WTC11 (cell line): ENCODE measurements at regions not wholly inside any gene's neighbourhood (a gene's known extent, or its start where the extent isn't known, plus 50 kb on each side); places are given as distances from the start of the nearest gene placed in this dataset.

Source experiments
- ATAC-seq: fragments of 200-7000 bp; cut with Tn5 transposase; 2 replicates; pipeline ENCODE4 v1.10.0; 2021; ENCODE audit warnings: mild to moderate bottlenecking, moderate library complexity
- CTCF ChIA-PET: fragments of 300-600 bp; sonication (Branson Sonifier 250); formaldehyde crosslinking; loops from one replicate; lab custom pipeline; 2021; ENCODE audit warnings: antibody characterized with exemption; lab: Charles Lee
- POLR2A ChIA-PET: fragments of 350-600 bp; sonication (Branson Sonifier 250); formaldehyde crosslinking; loops from one replicate; lab custom pipeline; 2021; ENCODE audit warnings: antibody characterized with exemption; lab: Charles Lee
- DNase-seq: peaks from one replicate; pipeline ENCODE4 v3.0.0; 2021; ENCODE audit warnings: low spot score
- H3K27ac Mint-ChIP-seq: 2 replicates; pipeline ENCODE4 v1.8.0; 2021; ENCODE audit warnings: mixed read lengths
- H3K27me3 Mint-ChIP-seq: 2 replicates; pipeline ENCODE4 v1.8.0; 2021; ENCODE audit warnings: low read depth, mild to moderate bottlenecking, moderate library complexity, mixed read lengths
- H3K36me3 Mint-ChIP-seq: 2 replicates; pipeline ENCODE4 v1.8.0; 2021; ENCODE audit warnings: mixed read lengths
- H3K4me1 Mint-ChIP-seq: 2 replicates; pipeline ENCODE4 v1.8.0; 2022; ENCODE audit warnings: mixed read lengths
- H3K4me3 Mint-ChIP-seq: 2 replicates; pipeline ENCODE4 v1.8.0; 2021; ENCODE audit warnings: mild to moderate bottlenecking, moderate library complexity, mixed read lengths
- H3K9me3 Mint-ChIP-seq: 2 replicates; pipeline ENCODE4 v1.8.0; 2021; ENCODE audit warnings: mixed read lengths
- CREB1 ChIP-seq: sonication (generic); formaldehyde crosslinking; IDR thresholded peaks from 2 replicates; pipeline ENCODE4 v1.8.0; 2023; ENCODE audit warnings: mild to moderate bottlenecking, missing genetic modification reagents
- FOXK1 ChIP-seq: sonication (generic); formaldehyde crosslinking; IDR thresholded peaks from 2 replicates; pipeline ENCODE4 v1.8.0; 2022; ENCODE audit warnings: mild to moderate bottlenecking, moderate library complexity, missing genetic modification reagents
- GTF2I ChIP-seq: fragments of 250-450 bp; sonication (Bioruptor Pico); conservative IDR thresholded peaks from 2 replicates; pipeline ENCODE4 v1.4.0; 2021; ENCODE audit warnings: mild to moderate bottlenecking
- NFE2L1 ChIP-seq: sonication (generic); formaldehyde crosslinking; IDR thresholded peaks from 2 replicates; pipeline ENCODE4 v1.8.1; 2023; ENCODE audit warnings: missing genetic modification reagents
- OVOL2 ChIP-seq: fragments of 250-450 bp; sonication (Bioruptor Pico); IDR thresholded peaks from 2 replicates; pipeline ENCODE4 v1.9.0; 2021; ENCODE audit warnings: mild to moderate bottlenecking, borderline replicate concordance
- TEAD1 ChIP-seq: sonication (generic); formaldehyde crosslinking; IDR thresholded peaks from 2 replicates; pipeline ENCODE4 v1.8.0; 2022; ENCODE audit warnings: mild to moderate bottlenecking, missing genetic modification reagents
- TEAD4 ChIP-seq: sonication (generic); formaldehyde crosslinking; IDR thresholded peaks from 2 replicates; pipeline ENCODE4 v1.8.0; 2022; ENCODE audit warnings: mild to moderate bottlenecking, missing genetic modification reagents
- ZNF396 ChIP-seq: fragments of 250-450 bp; sonication (Bioruptor Pico); IDR thresholded peaks from 2 replicates; pipeline ENCODE4 v1.8.0; 2021; ENCODE audit warnings: mild to moderate bottlenecking, moderate library complexity, borderline replicate concordance
- TF ChIP-seq, protein P1 (sequence below): fragments of 250-450 bp; sonication (Bioruptor Pico); IDR thresholded peaks from 2 replicates; pipeline ENCODE4 v1.9.0; 2021; ENCODE audit warnings: mild to moderate bottlenecking, borderline replicate concordance
- TF ChIP-seq, protein P2 (sequence below): sonication (generic); formaldehyde crosslinking; IDR thresholded peaks from 2 replicates; pipeline ENCODE4 v1.8.0; 2022; ENCODE audit warnings: mild to moderate bottlenecking, missing genetic modification reagents
- TF ChIP-seq, protein P3 (sequence below): sonication (generic); formaldehyde crosslinking; IDR thresholded peaks from 2 replicates; pipeline ENCODE4 v1.8.1; 2022; ENCODE audit warnings: missing genetic modification reagents, borderline replicate concordance
- TF ChIP-seq, protein P4 (sequence below): fragments of 250-450 bp; sonication (Bioruptor Pico); IDR thresholded peaks from 2 replicates; pipeline ENCODE4 v1.9.0; 2021; ENCODE audit warnings: moderate library complexity, mild to moderate bottlenecking, inconsistent platforms, borderline replicate concordance
- TF ChIP-seq, protein P5 (sequence below): sonication (generic); formaldehyde crosslinking; IDR thresholded peaks from 2 replicates; pipeline ENCODE4 v1.8.1; 2022; ENCODE audit warnings: mild to moderate bottlenecking, missing genetic modification reagents, moderate library complexity, borderline replicate concordance
- TF ChIP-seq, protein P6 (sequence below): sonication (generic); formaldehyde crosslinking; IDR thresholded peaks from 2 replicates; pipeline ENCODE4 v1.8.1; 2023; ENCODE audit warnings: mild to moderate bottlenecking, missing genetic modification reagents, moderate library complexity
- TF ChIP-seq, protein P7 (sequence below): sonication (generic); formaldehyde crosslinking; IDR thresholded peaks from 2 replicates; pipeline ENCODE4 v1.8.0; 2022; ENCODE audit warnings: missing genetic modification reagents
- TF ChIP-seq, protein P8 (sequence below): fragments of 250-450 bp; sonication (Bioruptor Pico); IDR thresholded peaks from 2 replicates; pipeline ENCODE4 v1.9.0; 2021; ENCODE audit warnings: mild to moderate bottlenecking

DNA sequence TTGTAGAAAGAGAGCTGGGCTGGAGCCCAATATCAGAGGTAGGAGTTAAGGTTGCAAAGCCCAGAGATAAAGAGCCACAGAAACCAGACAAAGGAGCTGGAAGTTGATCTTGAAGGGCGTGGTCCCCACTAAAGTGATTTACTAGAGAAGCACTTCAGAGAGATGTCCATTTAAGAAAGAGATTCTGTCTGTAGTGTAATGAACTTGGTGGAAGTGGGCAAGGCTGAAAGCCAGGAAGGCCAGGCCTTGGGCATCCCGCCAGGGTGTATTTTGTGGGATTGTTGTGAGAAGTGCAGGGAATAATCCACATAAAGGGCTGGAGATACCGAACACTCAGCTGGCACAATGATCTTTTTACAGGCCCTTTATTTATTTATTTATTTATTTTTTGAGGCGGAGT is 1398.8 kb downstream of the TBC1D22A start:
- no peaks in the 10 kb centered on the region for H3K36me3 Mint-ChIP-seq
- no peak overlapping the region for H3K27ac Mint-ChIP-seq
- no peaks in the 10 kb centered on the region for H3K27me3 Mint-ChIP-seq
- CTCF ChIA-PET, result interaction anchor here (1.5 kb wide), 1 partner anchor 332 kb away, joined by 3 read pairs; no protein-coding TSS in a partner anchor
- TF ChIP-seq, protein P1, sequence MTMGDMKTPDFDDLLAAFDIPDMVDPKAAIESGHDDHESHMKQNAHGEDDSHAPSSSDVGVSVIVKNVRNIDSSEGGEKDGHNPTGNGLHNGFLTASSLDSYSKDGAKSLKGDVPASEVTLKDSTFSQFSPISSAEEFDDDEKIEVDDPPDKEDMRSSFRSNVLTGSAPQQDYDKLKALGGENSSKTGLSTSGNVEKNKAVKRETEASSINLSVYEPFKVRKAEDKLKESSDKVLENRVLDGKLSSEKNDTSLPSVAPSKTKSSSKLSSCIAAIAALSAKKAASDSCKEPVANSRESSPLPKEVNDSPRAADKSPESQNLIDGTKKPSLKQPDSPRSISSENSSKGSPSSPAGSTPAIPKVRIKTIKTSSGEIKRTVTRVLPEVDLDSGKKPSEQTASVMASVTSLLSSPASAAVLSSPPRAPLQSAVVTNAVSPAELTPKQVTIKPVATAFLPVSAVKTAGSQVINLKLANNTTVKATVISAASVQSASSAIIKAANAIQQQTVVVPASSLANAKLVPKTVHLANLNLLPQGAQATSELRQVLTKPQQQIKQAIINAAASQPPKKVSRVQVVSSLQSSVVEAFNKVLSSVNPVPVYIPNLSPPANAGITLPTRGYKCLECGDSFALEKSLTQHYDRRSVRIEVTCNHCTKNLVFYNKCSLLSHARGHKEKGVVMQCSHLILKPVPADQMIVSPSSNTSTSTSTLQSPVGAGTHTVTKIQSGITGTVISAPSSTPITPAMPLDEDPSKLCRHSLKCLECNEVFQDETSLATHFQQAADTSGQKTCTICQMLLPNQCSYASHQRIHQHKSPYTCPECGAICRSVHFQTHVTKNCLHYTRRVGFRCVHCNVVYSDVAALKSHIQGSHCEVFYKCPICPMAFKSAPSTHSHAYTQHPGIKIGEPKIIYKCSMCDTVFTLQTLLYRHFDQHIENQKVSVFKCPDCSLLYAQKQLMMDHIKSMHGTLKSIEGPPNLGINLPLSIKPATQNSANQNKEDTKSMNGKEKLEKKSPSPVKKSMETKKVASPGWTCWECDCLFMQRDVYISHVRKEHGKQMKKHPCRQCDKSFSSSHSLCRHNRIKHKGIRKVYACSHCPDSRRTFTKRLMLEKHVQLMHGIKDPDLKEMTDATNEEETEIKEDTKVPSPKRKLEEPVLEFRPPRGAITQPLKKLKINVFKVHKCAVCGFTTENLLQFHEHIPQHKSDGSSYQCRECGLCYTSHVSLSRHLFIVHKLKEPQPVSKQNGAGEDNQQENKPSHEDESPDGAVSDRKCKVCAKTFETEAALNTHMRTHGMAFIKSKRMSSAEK (CRISPR knock-in tag), result no peak
- TF ChIP-seq, protein P2, sequence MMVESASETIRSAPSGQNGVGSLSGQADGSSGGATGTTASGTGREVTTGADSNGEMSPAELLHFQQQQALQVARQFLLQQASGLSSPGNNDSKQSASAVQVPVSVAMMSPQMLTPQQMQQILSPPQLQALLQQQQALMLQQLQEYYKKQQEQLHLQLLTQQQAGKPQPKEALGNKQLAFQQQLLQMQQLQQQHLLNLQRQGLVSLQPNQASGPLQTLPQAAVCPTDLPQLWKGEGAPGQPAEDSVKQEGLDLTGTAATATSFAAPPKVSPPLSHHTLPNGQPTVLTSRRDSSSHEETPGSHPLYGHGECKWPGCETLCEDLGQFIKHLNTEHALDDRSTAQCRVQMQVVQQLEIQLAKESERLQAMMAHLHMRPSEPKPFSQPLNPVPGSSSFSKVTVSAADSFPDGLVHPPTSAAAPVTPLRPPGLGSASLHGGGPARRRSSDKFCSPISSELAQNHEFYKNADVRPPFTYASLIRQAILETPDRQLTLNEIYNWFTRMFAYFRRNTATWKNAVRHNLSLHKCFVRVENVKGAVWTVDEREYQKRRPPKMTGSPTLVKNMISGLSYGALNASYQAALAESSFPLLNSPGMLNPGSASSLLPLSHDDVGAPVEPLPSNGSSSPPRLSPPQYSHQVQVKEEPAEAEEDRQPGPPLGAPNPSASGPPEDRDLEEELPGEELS (CRISPR knock-in tag), result no peak
- TF ChIP-seq FOXK1 (CRISPR knock-in tag), result no peak
- TF ChIP-seq OVOL2 (CRISPR knock-in tag), result no peak
- TF ChIP-seq, protein P3, sequence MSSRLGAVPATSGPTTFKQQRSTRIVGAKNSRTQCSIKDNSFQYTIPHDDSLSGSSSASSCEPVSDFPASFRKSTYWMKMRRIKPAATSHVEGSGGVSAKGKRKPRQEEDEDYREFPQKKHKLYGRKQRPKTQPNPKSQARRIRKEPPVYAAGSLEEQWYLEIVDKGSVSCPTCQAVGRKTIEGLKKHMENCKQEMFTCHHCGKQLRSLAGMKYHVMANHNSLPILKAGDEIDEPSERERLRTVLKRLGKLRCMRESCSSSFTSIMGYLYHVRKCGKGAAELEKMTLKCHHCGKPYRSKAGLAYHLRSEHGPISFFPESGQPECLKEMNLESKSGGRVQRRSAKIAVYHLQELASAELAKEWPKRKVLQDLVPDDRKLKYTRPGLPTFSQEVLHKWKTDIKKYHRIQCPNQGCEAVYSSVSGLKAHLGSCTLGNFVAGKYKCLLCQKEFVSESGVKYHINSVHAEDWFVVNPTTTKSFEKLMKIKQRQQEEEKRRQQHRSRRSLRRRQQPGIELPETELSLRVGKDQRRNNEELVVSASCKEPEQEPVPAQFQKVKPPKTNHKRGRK (CRISPR knock-in tag), result no peak
- TF ChIP-seq, protein P4, sequence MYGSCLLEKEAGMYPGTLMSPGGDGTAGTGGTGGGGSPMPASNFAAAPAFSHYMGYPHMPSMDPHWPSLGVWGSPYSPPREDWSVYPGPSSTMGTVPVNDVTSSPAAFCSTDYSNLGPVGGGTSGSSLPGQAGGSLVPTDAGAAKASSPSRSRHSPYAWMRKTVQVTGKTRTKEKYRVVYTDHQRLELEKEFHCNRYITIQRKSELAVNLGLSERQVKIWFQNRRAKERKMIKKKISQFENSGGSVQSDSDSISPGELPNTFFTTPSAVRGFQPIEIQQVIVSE, result no peak
- TF ChIP-seq, protein P5, sequence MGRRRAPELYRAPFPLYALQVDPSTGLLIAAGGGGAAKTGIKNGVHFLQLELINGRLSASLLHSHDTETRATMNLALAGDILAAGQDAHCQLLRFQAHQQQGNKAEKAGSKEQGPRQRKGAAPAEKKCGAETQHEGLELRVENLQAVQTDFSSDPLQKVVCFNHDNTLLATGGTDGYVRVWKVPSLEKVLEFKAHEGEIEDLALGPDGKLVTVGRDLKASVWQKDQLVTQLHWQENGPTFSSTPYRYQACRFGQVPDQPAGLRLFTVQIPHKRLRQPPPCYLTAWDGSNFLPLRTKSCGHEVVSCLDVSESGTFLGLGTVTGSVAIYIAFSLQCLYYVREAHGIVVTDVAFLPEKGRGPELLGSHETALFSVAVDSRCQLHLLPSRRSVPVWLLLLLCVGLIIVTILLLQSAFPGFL (CRISPR knock-in tag), result no peak
- no peak for TF ChIP-seq NFE2L1 (CRISPR knock-in tag)
- TF ChIP-seq, protein P6, sequence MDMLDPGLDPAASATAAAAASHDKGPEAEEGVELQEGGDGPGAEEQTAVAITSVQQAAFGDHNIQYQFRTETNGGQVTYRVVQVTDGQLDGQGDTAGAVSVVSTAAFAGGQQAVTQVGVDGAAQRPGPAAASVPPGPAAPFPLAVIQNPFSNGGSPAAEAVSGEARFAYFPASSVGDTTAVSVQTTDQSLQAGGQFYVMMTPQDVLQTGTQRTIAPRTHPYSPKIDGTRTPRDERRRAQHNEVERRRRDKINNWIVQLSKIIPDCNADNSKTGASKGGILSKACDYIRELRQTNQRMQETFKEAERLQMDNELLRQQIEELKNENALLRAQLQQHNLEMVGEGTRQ (CRISPR knock-in tag), result no peak
- TF ChIP-seq TEAD4 (CRISPR knock-in tag), result no peak
- no peak for TF ChIP-seq CREB1 (CRISPR knock-in tag)
- no peak for TF ChIP-seq ZNF396
- TF ChIP-seq, protein P7, sequence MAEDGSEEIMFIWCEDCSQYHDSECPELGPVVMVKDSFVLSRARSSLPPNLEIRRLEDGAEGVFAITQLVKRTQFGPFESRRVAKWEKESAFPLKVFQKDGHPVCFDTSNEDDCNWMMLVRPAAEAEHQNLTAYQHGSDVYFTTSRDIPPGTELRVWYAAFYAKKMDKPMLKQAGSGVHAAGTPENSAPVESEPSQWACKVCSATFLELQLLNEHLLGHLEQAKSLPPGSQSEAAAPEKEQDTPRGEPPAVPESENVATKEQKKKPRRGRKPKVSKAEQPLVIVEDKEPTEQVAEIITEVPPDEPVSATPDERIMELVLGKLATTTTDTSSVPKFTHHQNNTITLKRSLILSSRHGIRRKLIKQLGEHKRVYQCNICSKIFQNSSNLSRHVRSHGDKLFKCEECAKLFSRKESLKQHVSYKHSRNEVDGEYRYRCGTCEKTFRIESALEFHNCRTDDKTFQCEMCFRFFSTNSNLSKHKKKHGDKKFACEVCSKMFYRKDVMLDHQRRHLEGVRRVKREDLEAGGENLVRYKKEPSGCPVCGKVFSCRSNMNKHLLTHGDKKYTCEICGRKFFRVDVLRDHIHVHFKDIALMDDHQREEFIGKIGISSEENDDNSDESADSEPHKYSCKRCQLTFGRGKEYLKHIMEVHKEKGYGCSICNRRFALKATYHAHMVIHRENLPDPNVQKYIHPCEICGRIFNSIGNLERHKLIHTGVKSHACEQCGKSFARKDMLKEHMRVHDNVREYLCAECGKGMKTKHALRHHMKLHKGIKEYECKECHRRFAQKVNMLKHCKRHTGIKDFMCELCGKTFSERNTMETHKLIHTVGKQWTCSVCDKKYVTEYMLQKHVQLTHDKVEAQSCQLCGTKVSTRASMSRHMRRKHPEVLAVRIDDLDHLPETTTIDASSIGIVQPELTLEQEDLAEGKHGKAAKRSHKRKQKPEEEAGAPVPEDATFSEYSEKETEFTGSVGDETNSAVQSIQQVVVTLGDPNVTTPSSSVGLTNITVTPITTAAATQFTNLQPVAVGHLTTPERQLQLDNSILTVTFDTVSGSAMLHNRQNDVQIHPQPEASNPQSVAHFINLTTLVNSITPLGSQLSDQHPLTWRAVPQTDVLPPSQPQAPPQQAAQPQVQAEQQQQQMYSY (CRISPR knock-in tag), result no peak
- TF ChIP-seq, protein P8, sequence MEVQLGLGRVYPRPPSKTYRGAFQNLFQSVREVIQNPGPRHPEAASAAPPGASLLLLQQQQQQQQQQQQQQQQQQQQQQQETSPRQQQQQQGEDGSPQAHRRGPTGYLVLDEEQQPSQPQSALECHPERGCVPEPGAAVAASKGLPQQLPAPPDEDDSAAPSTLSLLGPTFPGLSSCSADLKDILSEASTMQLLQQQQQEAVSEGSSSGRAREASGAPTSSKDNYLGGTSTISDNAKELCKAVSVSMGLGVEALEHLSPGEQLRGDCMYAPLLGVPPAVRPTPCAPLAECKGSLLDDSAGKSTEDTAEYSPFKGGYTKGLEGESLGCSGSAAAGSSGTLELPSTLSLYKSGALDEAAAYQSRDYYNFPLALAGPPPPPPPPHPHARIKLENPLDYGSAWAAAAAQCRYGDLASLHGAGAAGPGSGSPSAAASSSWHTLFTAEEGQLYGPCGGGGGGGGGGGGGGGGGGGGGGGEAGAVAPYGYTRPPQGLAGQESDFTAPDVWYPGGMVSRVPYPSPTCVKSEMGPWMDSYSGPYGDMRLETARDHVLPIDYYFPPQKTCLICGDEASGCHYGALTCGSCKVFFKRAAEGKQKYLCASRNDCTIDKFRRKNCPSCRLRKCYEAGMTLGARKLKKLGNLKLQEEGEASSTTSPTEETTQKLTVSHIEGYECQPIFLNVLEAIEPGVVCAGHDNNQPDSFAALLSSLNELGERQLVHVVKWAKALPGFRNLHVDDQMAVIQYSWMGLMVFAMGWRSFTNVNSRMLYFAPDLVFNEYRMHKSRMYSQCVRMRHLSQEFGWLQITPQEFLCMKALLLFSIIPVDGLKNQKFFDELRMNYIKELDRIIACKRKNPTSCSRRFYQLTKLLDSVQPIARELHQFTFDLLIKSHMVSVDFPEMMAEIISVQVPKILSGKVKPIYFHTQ (CRISPR knock-in tag), result no peak
- no peak for TF ChIP-seq TEAD1 (CRISPR knock-in tag)
- TF ChIP-seq GTF2I (CRISPR knock-in tag), result no peak
- POLR2A ChIA-PET, result no interaction called here
- peaks cover 7% of the 10 kb centered on the region; the same call in 1 of the 2 replicates for H3K9me3 Mint-ChIP-seq
- ATAC-seq (no peak), DNase-seq (no peak)
- peaks cover 13% of the 10 kb centered on the region for H3K4me1 Mint-ChIP-seq
- no peak overlapping the region for H3K4me3 Mint-ChIP-seq
